ENCODE measurements at regions not wholly inside any gene's neighbourhood (a gene's known extent, or its start where the extent isn't known, plus 50 kb on each side); places are given as distances from the start of the nearest gene placed in this dataset.
A peak's percentile ranks its signal among the peaks of the same experiment; 100 is the strongest.

- no peak for DNase-seq
These were observed 885.8 kb downstream of the SH3BGRL start for GRCh38 chrX:82087699-82088098.

GRCh38 chrX:82092307-82092706 is 890.4 kb downstream of the SH3BGRL start:
- no peak for DNase-seq

- DNase-seq = no peak
These were observed 923.2 kb downstream of the SH3BGRL start for GRCh38 chrX:82125103-82125502.

DNA sequence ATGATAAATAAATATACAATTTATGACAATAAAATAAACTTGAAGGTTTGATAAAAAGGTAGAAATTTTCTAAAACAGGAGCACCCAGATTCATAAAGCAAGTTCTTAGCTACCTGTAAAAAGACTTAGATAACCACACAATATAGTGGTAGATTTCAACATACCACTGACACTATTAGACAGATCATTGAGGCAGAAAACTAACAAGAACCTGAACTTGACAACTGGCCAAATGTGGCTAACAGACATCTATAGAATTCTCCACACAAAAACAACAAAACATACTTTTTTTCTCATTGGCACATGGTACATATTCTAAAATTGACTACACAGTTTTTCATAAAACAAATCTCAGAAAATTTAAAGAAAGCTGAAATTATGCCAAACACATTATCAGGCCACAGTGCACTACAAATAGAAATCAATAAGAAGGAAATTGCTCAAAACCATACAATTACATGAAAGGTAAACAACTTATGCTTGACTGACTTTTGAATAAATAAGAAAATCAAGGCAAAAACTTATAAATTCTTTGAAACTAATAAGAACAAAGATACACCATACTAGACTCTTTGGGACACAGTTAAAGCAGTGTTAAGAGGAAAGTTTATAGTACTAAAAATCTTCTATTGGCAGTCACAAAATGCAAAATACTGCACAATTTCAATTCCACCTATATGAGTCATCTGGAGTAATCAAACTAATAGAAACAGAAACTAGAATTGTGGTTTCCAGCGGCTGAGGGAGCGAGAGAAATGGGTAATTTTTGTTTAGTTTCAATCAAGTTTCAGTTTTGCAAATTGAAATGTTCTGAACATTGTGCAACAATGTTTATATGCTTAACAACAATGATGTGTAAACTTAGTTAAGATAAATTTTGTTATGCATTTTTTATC is 925.6 kb downstream of the SH3BGRL start:
- no peak for DNase-seq

GRCh38 chrX:82134378-82134777 is 932.5 kb downstream of the SH3BGRL start:
- no peak for DNase-seq

DNA sequence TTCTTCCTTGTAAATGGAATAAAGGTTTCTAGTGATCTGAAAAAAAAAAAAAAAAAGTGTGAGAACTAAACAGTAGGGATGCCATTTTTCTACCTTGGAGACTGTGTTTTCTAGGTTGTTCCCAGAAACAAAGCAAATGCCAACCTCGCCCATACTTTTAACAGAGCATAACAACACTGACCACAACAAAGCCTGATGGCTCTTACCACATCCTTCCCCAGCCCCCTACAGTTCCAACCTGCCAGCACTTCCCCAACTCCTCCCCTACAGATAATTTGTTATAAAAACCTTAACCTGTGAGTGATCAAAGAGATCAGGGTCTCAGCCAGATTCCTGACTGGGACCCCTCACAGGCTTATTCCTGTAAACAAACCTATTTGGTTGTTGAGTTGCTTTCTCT is 940.0 kb downstream of the SH3BGRL start:
- no peak for DNase-seq

DNA sequence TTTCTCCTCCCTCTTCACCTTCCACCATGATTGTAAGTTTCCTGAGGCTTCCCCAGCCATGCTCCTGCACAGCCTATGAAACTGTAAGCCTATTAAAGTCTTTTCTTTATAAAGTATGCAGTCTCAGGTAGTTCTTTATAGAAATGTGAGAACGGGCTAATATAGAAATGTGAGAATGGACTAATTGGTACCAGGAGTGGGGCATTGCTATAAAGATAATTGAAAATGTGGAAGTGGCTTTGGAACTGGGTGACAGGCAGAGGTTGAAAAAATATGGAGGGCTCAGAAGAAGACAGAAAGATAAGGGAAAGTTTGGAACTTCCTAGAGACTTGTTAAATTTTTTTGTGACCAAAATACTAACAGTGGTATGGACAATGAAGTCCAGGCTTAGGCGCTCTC is 959.3 kb downstream of the SH3BGRL start:
- no peak for DNase-seq

- DNase-seq = no peak
These were observed 961.8 kb downstream of the SH3BGRL start for GRCh38 chrX:82163701-82164100.

- peak; percentile 36 for DNase-seq
These were observed 995.0 kb downstream of the SH3BGRL start for GRCh38 chrX:82196866-82197265.

DNA sequence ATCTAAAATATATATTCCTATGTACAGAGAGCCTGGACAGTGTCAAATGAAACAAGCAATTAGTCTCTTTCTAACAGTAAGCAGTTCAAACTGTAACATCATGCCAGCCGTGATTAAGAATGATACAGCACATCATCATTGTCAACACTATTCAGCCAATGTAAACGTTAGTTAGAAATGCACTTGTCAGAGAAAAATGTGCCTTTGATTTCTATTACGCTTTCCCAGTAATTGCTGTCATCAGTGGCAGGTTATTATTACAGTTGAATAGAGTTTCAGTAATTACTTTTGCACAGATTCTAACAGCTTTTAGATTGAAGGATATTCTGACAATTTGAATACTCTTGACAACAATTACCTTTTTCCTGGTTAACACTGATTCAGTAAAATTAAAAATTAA is 1007.1 kb downstream of the SH3BGRL start:
- no peak for DNase-seq

- DNase-seq = no peak
These were observed 1016.5 kb downstream of the SH3BGRL start for GRCh38 chrX:82218361-82218760.

DNA sequence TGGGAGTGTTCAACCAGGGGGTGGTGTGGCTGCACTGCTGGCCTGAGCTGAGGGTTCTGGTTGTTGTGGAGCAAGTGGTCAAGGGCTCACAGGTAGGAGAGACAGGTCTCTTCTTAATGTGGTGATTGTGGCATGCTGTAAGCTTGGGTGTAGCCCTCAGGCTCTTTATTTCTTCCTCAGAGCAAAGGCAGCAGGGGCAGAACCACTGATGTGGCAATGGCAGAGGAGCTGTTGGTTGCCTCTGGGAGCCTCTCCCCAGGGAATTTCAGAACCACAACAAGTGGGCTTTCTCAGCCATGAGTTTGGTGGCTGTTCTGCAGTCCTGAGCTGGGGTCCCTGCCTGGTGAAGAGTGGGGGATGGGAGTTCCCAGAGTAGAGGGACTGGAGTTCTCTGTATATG is 1017.2 kb downstream of the SH3BGRL start:
- DNase-seq = no peak

DNA sequence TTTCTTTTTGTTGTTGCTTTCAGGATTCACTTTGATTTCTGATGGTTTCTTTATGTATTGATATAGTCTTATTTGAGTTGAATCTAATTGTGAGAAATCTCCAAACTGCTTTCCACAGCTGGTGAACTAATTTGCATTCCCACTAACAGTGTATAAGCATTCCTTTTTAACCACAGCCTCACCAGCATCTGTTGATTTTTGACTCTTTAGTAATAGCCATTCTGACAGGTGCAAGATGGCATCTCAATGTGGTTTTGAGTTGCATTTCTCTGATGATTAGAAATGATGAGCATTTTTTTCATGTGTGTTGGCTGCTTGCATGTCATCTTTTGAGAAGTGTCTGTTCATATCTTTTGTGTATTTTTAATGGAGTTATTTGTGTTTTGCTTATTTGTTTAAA is 1023.1 kb downstream of the SH3BGRL start:
- DNase-seq = no peak

DNA sequence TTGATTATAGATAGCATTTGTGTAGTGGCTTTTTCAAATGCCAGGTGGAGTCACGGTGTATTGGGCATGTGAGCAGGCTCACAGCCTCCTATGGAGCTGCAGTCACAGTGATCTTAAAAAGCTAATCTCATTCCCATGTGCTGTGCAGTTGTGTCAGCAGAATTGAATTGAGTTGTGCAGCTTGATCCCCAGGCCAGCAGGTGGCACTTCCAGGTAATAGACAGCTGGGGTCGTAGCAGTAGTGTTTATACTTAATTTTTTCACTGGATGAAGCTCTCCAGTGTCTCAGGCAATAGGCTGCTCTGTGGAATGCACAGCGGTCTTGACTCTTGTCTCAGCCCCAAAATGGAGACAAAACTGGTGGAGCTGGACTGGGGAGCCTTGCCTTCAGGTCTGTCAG is 1028.1 kb downstream of the SH3BGRL start:
- no peak for DNase-seq

GRCh38 chrX:82232679-82233078 is 1030.8 kb downstream of the SH3BGRL start:
- DNase-seq = no peak

DNA sequence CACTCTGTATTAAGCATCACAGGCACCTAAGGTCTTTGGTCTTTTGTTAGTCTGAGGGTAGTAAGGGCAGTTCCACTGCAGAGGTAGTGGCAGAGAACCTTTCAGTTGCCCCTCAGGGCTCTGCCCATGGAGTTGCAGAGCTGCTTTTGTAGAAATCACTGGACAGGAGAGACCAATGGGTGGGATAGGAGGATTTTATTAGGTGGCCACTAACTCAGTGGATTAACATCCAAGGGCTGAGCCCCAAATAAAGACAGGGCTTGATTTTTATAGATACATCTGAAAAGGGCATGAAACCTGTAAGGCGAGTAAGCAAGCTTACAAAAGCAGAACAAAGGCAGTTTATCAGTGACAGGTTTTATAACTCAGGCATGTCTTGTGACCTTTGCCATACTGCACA is 1035.4 kb downstream of the SH3BGRL start:
- DNase-seq = no peak
